ENCODE measurements at regions not wholly inside any gene's neighbourhood (a gene's known extent, or its start where the extent isn't known, plus 50 kb on each side); places are given as distances from the start of the nearest gene placed in this dataset.

DNA sequence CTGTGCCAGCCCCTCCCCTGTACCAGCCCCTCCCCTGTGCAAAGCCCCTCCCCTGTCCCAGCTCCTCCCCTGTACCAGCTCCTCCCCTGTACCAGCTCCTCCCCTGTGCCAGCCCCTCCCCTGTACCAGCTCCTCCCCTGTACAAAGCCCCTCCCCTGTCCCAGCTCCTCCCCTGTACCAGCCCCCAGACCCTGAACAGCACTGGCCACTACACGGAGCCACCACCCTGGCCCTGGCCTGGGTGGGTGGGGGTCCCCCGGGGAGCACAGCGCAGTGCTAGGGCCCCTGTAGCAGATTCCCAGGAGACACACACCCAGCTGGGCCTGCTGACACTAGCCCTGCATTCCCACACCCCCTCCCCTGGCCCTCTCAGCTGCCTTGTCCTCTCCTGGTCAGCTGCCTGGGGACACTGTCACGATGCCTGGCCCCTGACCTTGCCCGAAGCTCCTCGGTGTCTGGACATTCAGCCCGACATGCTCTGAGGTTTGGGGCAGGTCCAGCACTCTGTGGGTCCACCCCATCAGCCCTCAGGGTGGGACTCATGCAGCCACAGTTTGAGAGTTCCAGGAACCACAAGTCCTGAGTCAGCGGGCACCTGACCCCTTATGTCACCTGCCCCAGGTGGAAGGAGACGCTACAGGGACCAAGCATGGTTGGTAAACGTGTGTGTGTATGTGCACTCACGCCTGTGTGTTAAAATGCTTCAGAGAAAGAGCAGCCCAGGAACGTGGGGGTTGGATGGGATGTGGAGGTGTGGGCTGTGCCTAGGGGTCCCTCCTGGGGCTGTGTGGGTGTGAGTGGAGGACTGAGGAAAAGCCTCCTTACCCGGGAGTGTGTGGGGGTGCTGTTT is 114.2 kb downstream of the METRNL start:
- TF ChIP-seq CTCF (conservative IDR thresholded peaks at IDR 0.05) = no peak
- Mint-ChIP-seq H3K4me3 (no peak overlapping the region), H3K27me3 (no peaks in the 10 kb centered on the region), H3K9me3 (no peaks in the 10 kb centered on the region), H3K27ac (no peak overlapping the region), H3K36me3 (no peaks in the 10 kb centered on the region), H3K4me1 (ENCODE audit: unreplicated experiment) (peaks cover 17% of the 10 kb centered on the region)
- no peak for DNase-seq (ENCODE audit: extremely low spot score, unreplicated experiment)

DNA sequence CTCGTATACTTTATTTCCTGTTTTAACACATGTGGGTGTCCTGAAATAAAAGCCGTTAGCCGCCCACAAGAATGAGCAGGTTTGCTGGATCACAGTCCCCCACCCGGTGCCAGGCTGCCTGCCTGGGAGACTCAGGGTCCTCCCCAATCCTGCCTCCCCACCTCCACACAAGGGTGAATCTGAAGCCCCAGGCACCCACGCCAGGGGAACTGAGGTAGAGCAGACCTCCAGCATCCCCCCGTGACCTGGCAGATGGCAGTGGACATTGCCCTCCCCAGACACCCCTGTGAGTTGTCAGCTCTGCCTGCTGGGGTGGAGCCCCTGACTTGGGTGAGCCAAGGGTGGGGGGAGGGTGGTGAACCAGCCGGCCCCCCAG is 114.8 kb downstream of the METRNL start:
- Mint-ChIP-seq H3K4me1 (ENCODE audit: unreplicated experiment) (peaks cover 11% of the 10 kb centered on the region), H3K27me3 (no peaks in the 10 kb centered on the region), H3K27ac (no peak overlapping the region), H3K36me3 (no peaks in the 10 kb centered on the region), H3K4me3 (no peak overlapping the region), H3K9me3 (no peaks in the 10 kb centered on the region)
- TF ChIP-seq CTCF (conservative IDR thresholded peaks at IDR 0.05) = no peak
- no peak for DNase-seq (ENCODE audit: extremely low spot score, unreplicated experiment)

DNA sequence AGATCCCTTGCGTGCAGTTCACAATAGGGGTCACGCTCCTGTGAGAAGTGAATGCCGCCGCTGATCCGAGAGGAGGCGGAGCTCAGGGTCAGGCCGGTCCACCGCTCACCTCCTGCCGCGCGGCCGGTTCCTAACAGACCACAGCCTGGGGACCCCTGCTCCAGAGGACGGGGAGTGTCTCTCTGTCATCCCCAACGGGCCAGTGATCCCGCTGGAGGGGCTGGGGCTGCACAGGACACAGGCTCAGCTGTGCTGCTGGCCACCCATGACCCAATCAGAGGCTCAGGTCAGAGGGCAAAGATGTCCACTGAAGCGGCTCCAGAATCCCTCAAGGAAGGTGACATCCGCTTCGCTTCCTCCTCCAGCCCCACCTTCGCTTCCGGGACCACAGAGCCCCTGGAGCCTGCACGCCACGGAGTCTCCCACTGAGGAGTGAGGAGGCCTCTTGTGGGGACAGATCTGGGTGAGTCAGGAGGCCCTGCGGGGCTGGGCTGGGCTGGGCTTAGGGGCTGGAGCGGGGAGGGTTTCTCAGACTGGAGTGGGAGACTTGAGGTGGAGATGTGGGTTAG is 115.4 kb downstream of the METRNL start:
- no peak overlapping the region for H3K4me3 Mint-ChIP-seq
- DNase-seq (ENCODE audit: extremely low spot score, unreplicated experiment) = no peak
- H3K36me3 Mint-ChIP-seq = no peaks in the 10 kb centered on the region
- H3K4me1 Mint-ChIP-seq (ENCODE audit: unreplicated experiment) = peaks cover 9% of the 10 kb centered on the region
- H3K9me3 Mint-ChIP-seq = no peaks in the 10 kb centered on the region
- no peak for TF ChIP-seq CTCF (conservative IDR thresholded peaks at IDR 0.05)
- no peaks in the 10 kb centered on the region for H3K27me3 Mint-ChIP-seq
- H3K27ac Mint-ChIP-seq = no peak overlapping the region

DNA sequence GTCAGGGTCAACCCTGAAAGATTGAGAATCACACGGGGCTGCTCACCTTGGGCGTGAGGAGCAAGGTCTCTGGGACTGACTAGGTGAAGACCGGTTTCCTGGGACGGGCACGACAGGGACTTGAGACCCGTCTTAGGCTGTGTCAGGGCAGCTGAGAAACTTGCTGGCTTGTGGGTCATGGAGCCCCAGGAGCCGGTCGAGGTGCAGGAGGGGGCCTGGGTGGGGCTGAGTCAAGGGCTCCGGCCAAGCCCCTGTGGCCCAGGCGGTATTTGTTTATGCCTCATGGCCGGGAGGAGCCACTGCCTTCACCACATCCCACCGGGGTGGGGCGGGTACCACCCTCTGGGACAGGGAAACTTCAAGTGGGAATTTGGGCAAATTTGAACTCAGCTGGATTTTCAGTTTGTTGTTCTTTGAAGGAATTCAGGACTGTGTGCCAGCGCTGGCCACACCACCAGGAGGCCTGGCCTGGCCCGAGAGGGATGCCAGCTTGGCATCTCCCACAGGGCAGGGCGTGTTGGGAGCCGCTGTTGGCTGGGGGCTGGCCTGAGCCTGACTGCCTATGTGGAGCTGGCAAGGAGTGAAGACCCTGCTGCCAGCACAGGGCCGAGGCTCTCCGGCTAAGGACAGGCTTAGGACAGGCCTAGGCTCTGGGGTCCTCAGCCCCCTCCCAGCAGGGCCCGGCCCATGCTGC is 116.1 kb downstream of the METRNL start:
- H3K4me3 Mint-ChIP-seq = no peak overlapping the region
- no peak for DNase-seq (ENCODE audit: extremely low spot score, unreplicated experiment)
- peaks cover 6% of the 10 kb centered on the region for H3K4me1 Mint-ChIP-seq (ENCODE audit: unreplicated experiment)
- no peaks in the 10 kb centered on the region for H3K27me3 Mint-ChIP-seq
- no peaks in the 10 kb centered on the region for H3K36me3 Mint-ChIP-seq
- no peaks in the 10 kb centered on the region for H3K9me3 Mint-ChIP-seq
- H3K27ac Mint-ChIP-seq = no peak overlapping the region
- TF ChIP-seq CTCF (conservative IDR thresholded peaks at IDR 0.05) = no peak

- Mint-ChIP-seq H3K27me3 (no peaks in the 10 kb centered on the region), H3K36me3 (no peaks in the 10 kb centered on the region), H3K4me1 (ENCODE audit: unreplicated experiment) (peaks cover 6% of the 10 kb centered on the region), H3K4me3 (no peak overlapping the region), H3K9me3 (no peaks in the 10 kb centered on the region), H3K27ac (no peak overlapping the region)
- no peak for DNase-seq (ENCODE audit: extremely low spot score, unreplicated experiment)
- no peak for TF ChIP-seq CTCF (conservative IDR thresholded peaks at IDR 0.05)
Measured at GRCh38 chr17:83196024-83196365, 116.6 kb downstream of the METRNL start.

All from type B pancreatic cell (in vitro differentiated cells).